NB4 (cell line): ENCODE measurements at regions not wholly inside any gene's neighbourhood (a gene's known extent, or its start where the extent isn't known, plus 50 kb on each side); places are given as distances from the start of the nearest gene placed in this dataset.

Experiments used
- CTCF ChIP-seq: IDR thresholded peaks from one replicate; pipeline ENCODE4 v1.5.1; 2012; ENCODE audit warnings: low read depth, low read length
- MAX ChIP-seq: IDR thresholded peaks from 2 replicates; pipeline ENCODE4 v1.6.1; 2011; ENCODE audit warnings: low read depth, low read length
- MYC ChIP-seq: IDR thresholded peaks from 2 replicates; pipeline ENCODE4 v1.6.1; 2011; ENCODE audit warnings: low read depth, low read length
- POLR2A ChIP-seq: IDR thresholded peaks from 2 replicates; pipeline ENCODE4 v1.6.1; 2011; ENCODE audit warnings: mild to moderate bottlenecking; ENCODE audit not compliant: insufficient read length; ENCODE audit errors: extremely low read depth

GRCh38 chr17:31692027-31692426 lies 167.0 kb downstream of the COPRS start:
- TF ChIP-seq CTCF = no peak
- no peak for TF ChIP-seq POLR2A
- no peak for TF ChIP-seq MAX
- no peak for TF ChIP-seq MYC
